ENCODE measurements at regions not wholly inside any gene's neighbourhood (a gene's known extent, or its start where the extent isn't known, plus 50 kb on each side); places are given as distances from the start of the nearest gene placed in this dataset.

GRCh38 chr5:155686131-155686530, 640.8 kb upstream of the SGCD start:
- Histone ChIP-seq H2AFZ (ENCODE audit: low read depth, low read length) (no peak overlapping the region), H3K4me1 (ENCODE audit: insufficient read depth, low read length) (no peaks in the 10 kb centered on the region), H3K27me3 (ENCODE audit: insufficient read depth, low read length, poor library complexity) (peaks cover 4% of the 10 kb centered on the region), H4K20me1 (ENCODE audit: insufficient read depth, low read length) (no peaks in the 10 kb centered on the region), H3K27ac (ENCODE audit: low read length) (no peak overlapping the region), H3K9ac (ENCODE audit: low read depth, low read length) (no peak overlapping the region), H3K9me3 (ENCODE audit: insufficient read depth, low read length, severe bottlenecking) (no peaks in the 10 kb centered on the region), H3K79me2 (ENCODE audit: insufficient read depth, low read length) (no peaks in the 10 kb centered on the region), H3K4me2 (ENCODE audit: insufficient read depth, low read length) (no peak overlapping the region), H3K36me3 (ENCODE audit: insufficient read depth, low read length) (no peaks in the 10 kb centered on the region), H3K4me3 (ENCODE audit: low read depth in 1 of 2, low read length in 2 of 2) (no peak overlapping the region)
- DNase-seq (no peak), ATAC-seq (ENCODE audit: insufficient read depth, low read depth) (no peak)
- TF ChIP-seq EZH2 (IDR thresholded peaks at IDR 0.05; ENCODE audit: borderline replicate concordance, low read depth, low read length, severe bottlenecking) (no peak), CTCF (IDR thresholded peaks at IDR 0.05; ENCODE audit: borderline replicate concordance, extremely low read depth, low read length, poor library complexity, severe bottlenecking) (no peak)

- H3K79me2 ChIP-seq (ENCODE audit: insufficient read depth, low read length) = no peaks in the 10 kb centered on the region
- H3K36me3 ChIP-seq (ENCODE audit: insufficient read depth, low read length) = no peaks in the 10 kb centered on the region
- H3K4me1 ChIP-seq (ENCODE audit: insufficient read depth, low read length) = no peaks in the 10 kb centered on the region
- H4K20me1 ChIP-seq (ENCODE audit: insufficient read depth, low read length) = no peaks in the 10 kb centered on the region
- no peak overlapping the region for H3K9ac ChIP-seq (ENCODE audit: low read depth, low read length)
- no peak for DNase-seq
- H3K27ac ChIP-seq (ENCODE audit: low read length) = no peak overlapping the region
- ATAC-seq (ENCODE audit: insufficient read depth, low read depth) = no peak
- H3K9me3 ChIP-seq (ENCODE audit: insufficient read depth, low read length, severe bottlenecking) = no peaks in the 10 kb centered on the region
- H3K27me3 ChIP-seq (ENCODE audit: insufficient read depth, low read length, poor library complexity) = peaks cover 4% of the 10 kb centered on the region
- H3K4me2 ChIP-seq (ENCODE audit: insufficient read depth, low read length) = no peak overlapping the region
- H2AFZ ChIP-seq (ENCODE audit: low read depth, low read length) = no peak overlapping the region
- H3K4me3 ChIP-seq (ENCODE audit: low read depth in 1 of 2, low read length in 2 of 2) = no peak overlapping the region
- TF ChIP-seq EZH2 (IDR thresholded peaks at IDR 0.05; ENCODE audit: borderline replicate concordance, low read depth, low read length, severe bottlenecking) (no peak), CTCF (IDR thresholded peaks at IDR 0.05; ENCODE audit: borderline replicate concordance, extremely low read depth, low read length, poor library complexity, severe bottlenecking) (no peak)
Observed at GRCh38 chr5:155689406-155689805, 637.6 kb upstream of the SGCD start.

- Histone ChIP-seq H3K4me1 (ENCODE audit: insufficient read depth, low read length) (no peaks in the 10 kb centered on the region), H3K79me2 (ENCODE audit: insufficient read depth, low read length) (no peaks in the 10 kb centered on the region), H4K20me1 (ENCODE audit: insufficient read depth, low read length) (no peaks in the 10 kb centered on the region), H3K27ac (ENCODE audit: low read length) (no peak overlapping the region), H3K4me3 (ENCODE audit: low read depth in 1 of 2, low read length in 2 of 2) (no peak overlapping the region), H2AFZ (ENCODE audit: low read depth, low read length) (no peak overlapping the region), H3K9ac (ENCODE audit: low read depth, low read length) (no peak overlapping the region), H3K36me3 (ENCODE audit: insufficient read depth, low read length) (no peaks in the 10 kb centered on the region), H3K4me2 (ENCODE audit: insufficient read depth, low read length) (no peak overlapping the region), H3K27me3 (ENCODE audit: insufficient read depth, low read length, poor library complexity) (no peaks in the 10 kb centered on the region), H3K9me3 (ENCODE audit: insufficient read depth, low read length, severe bottlenecking) (no peaks in the 10 kb centered on the region)
- DNase-seq (no peak), ATAC-seq (ENCODE audit: insufficient read depth, low read depth) (no peak)
- TF ChIP-seq EZH2 (IDR thresholded peaks at IDR 0.05; ENCODE audit: borderline replicate concordance, low read depth, low read length, severe bottlenecking) (no peak), CTCF (IDR thresholded peaks at IDR 0.05; ENCODE audit: borderline replicate concordance, extremely low read depth, low read length, poor library complexity, severe bottlenecking) (no peak)
Observed at GRCh38 chr5:155696362-155696761, 630.6 kb upstream of the SGCD start.

GRCh38 chr5:155697236-155697635, 629.7 kb upstream of the SGCD start:
- ATAC-seq (ENCODE audit: insufficient read depth, low read depth) = no peak

More at GRCh38 chr5:155697236-155697635, 629.7 kb upstream of the SGCD start:
- Histone ChIP-seq H3K27ac (ENCODE audit: low read length) (no peak overlapping the region), H3K79me2 (ENCODE audit: insufficient read depth, low read length) (no peaks in the 10 kb centered on the region), H3K9ac (ENCODE audit: low read depth, low read length) (no peak overlapping the region), H4K20me1 (ENCODE audit: insufficient read depth, low read length) (no peaks in the 10 kb centered on the region), H3K36me3 (ENCODE audit: insufficient read depth, low read length) (no peaks in the 10 kb centered on the region), H3K27me3 (ENCODE audit: insufficient read depth, low read length, poor library complexity) (no peaks in the 10 kb centered on the region), H3K4me3 (ENCODE audit: low read depth in 1 of 2, low read length in 2 of 2) (no peak overlapping the region), H2AFZ (ENCODE audit: low read depth, low read length) (no peak overlapping the region), H3K4me2 (ENCODE audit: insufficient read depth, low read length) (no peak overlapping the region), H3K4me1 (ENCODE audit: insufficient read depth, low read length) (no peaks in the 10 kb centered on the region), H3K9me3 (ENCODE audit: insufficient read depth, low read length, severe bottlenecking) (no peaks in the 10 kb centered on the region)
- DNase-seq = no peak
- TF ChIP-seq CTCF (IDR thresholded peaks at IDR 0.05; ENCODE audit: borderline replicate concordance, extremely low read depth, low read length, poor library complexity, severe bottlenecking) = no peak
- no peak for TF ChIP-seq EZH2 (IDR thresholded peaks at IDR 0.05; ENCODE audit: borderline replicate concordance, low read depth, low read length, severe bottlenecking)

All from DND-41 (cell line).